Neural progenitor cell (in vitro differentiated cells): ENCODE measurements at regions not wholly inside any gene's neighbourhood (a gene's known extent, or its start where the extent isn't known, plus 50 kb on each side); places are given as distances from the start of the nearest gene placed in this dataset.

Source experiments
- DNase-seq: peaks from one replicate; pipeline ENCODE4 v3.0.0-alpha.2; 2016; ENCODE audit warnings: low spot score
- H2AFZ ChIP-seq: fragments of 200-600 bp; sonication (generic); replicated peaks from 2 replicates; pipeline ENCODE4 v1.6.1; 2016; ENCODE audit warnings: antibody characterized with exemption
- H3F3A ChIP-seq: fragments of 200-600 bp; sonication (generic); 2 replicates; pipeline ENCODE4 v1.6.1; 2016; ENCODE audit warnings: antibody characterized with exemption, low read depth
- H3K27ac ChIP-seq: fragments of 200-600 bp; sonication (generic); 2 replicates; pipeline ENCODE4 v1.5.1; 2016; ENCODE audit warnings: mild to moderate bottlenecking
- H3K27me3 ChIP-seq: fragments of 200-600 bp; sonication (generic); 2 replicates; pipeline ENCODE4 v1.6.1; 2016; ENCODE audit warnings: mild to moderate bottlenecking, moderate library complexity
- H3K36me3 ChIP-seq: fragments of 200-600 bp; sonication (generic); 2 replicates; pipeline ENCODE4 v1.5.1; 2016
- H3K4me1 ChIP-seq: fragments of 200-600 bp; sonication (generic); 2 replicates; pipeline ENCODE4 v1.6.1; 2016; ENCODE audit warnings: mixed run types
- H3K4me2 ChIP-seq: fragments of 200-600 bp; sonication (generic); 2 replicates; pipeline ENCODE4 v1.6.1; 2016
- H3K4me3 ChIP-seq: fragments of 200-600 bp; sonication (generic); 2 replicates; pipeline ENCODE4 v1.5.1; 2016
- H3K79me2 ChIP-seq: fragments of 200-600 bp; sonication (generic); 2 replicates; pipeline ENCODE4 v1.6.1; 2016; ENCODE audit warnings: low read depth
- H3K9ac ChIP-seq: fragments of 200-600 bp; sonication (generic); 2 replicates; pipeline ENCODE4 v1.6.1; 2016
- H3K9me3 ChIP-seq: fragments of 200-600 bp; sonication (generic); 2 replicates; pipeline ENCODE4 v1.5.1; 2016; ENCODE audit warnings: low read depth
- H4K20me1 ChIP-seq: fragments of 200-600 bp; sonication (generic); 2 replicates; pipeline ENCODE4 v1.6.1; 2016; ENCODE audit warnings: low read depth
- H3K27ac Mint-ChIP-seq: 3 replicates; pipeline ENCODE4 v1.8.0; 2021; ENCODE audit warnings: mixed read lengths
- H3K27me3 Mint-ChIP-seq: 2 replicates; pipeline ENCODE4 v1.8.0; 2022; ENCODE audit warnings: low read depth, mild to moderate bottlenecking, inconsistent platforms, moderate library complexity, mixed read lengths; ENCODE audit not compliant: insufficient read depth
- H3K36me3 Mint-ChIP-seq: 3 replicates; pipeline ENCODE4 v1.8.0; 2021; ENCODE audit warnings: mixed read lengths
- H3K4me1 Mint-ChIP-seq: 3 replicates; pipeline ENCODE4 v1.8.0; 2021; ENCODE audit warnings: mixed read lengths
- H3K4me3 Mint-ChIP-seq: 3 replicates; pipeline ENCODE4 v1.8.0; 2021; ENCODE audit warnings: mild to moderate bottlenecking, moderate library complexity, mixed read lengths
- H3K9me3 Mint-ChIP-seq: 3 replicates; pipeline ENCODE4 v1.8.0; 2020; ENCODE audit warnings: mixed read lengths
- EZH2 ChIP-seq: fragments of 200-600 bp; sonication (generic); IDR thresholded peaks from 2 replicates; pipeline ENCODE4 v1.6.1; 2017; ENCODE audit warnings: antibody characterized with exemption, mild to moderate bottlenecking, moderate library complexity
- EZH2phosphoT487 ChIP-seq: fragments of 200-600 bp; sonication (generic); IDR thresholded peaks from 2 replicates; pipeline ENCODE4 v1.6.1; 2017; ENCODE audit warnings: antibody characterized with exemption
- TF ChIP-seq, protein P1 (sequence below): fragments of 200-600 bp; sonication (generic); IDR thresholded peaks from 2 replicates; pipeline ENCODE4 v1.5.1; 2017; ENCODE audit warnings: antibody characterized with exemption, mild to moderate bottlenecking

DNA sequence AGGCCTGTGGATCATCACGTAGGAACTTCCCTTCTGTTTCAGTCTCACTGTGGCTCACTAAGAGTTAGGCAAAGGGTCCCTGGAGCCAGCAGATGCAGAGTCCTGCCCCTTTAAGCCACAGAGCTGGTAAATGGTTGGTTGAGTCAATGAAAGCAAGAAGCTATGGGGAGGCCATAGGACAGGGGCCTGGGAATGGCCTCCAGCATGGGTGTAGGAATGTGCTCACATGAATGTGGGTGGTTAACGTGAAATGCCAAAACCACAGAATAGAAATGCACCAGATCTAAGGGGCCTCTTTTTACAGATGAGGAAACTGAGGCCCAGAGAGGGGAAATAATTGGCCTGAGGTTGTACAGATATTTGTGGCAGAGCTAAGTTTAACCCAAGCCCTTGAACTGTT is 150.3 kb downstream of the TLE3 start:
- no peak overlapping the region for H3K4me3 Mint-ChIP-seq

DNA sequence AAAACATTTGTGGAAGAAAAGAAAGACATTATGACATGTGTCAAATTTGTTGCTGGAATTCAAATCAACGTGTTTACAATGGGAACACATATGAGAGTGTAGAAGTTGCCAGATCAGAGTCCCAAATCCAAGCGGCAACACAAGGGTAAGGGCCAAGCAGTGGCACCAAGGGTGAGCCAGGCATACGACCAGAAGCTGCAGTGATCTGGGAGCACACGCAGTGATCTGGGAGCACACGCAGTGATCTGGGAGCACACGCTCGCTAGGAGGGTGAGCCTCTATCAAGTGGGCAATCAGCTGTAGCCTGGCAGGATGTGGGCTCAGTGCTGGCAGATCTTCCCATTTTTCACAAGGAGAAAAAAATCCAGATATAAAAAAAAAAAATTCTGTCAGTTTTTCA is 148.2 kb downstream of the TLE3 start:
- Histone ChIP-seq H3K36me3 (no peaks in the 10 kb centered on the region), H3K27me3 (no peaks in the 10 kb centered on the region), H3K4me2 (no peak overlapping the region), H3K27ac (no peak overlapping the region), H3K4me3 (no peak overlapping the region), H3K79me2 (no peaks in the 10 kb centered on the region), H3F3A (peaks cover 3% of the 10 kb centered on the region), H2AFZ (no peak overlapping the region), H3K4me1 (peaks cover 8% of the 10 kb centered on the region), H3K9me3 (no peaks in the 10 kb centered on the region), H4K20me1 (no peaks in the 10 kb centered on the region), H3K9ac (no peak overlapping the region)
- H3K4me3 Mint-ChIP-seq, result no peak overlapping the region
- no peak overlapping the region for H3K27ac Mint-ChIP-seq
- H3K9me3 Mint-ChIP-seq, result no peaks in the 10 kb centered on the region
- H3K27me3 Mint-ChIP-seq, result no peaks in the 10 kb centered on the region
- H3K36me3 Mint-ChIP-seq, result peaks cover 1% of the 10 kb centered on the region
- H3K4me1 Mint-ChIP-seq, result peaks cover 7% of the 10 kb centered on the region
- no peak for TF ChIP-seq EZH2
- TF ChIP-seq EZH2phosphoT487, result no peak
- TF ChIP-seq, protein P1, sequence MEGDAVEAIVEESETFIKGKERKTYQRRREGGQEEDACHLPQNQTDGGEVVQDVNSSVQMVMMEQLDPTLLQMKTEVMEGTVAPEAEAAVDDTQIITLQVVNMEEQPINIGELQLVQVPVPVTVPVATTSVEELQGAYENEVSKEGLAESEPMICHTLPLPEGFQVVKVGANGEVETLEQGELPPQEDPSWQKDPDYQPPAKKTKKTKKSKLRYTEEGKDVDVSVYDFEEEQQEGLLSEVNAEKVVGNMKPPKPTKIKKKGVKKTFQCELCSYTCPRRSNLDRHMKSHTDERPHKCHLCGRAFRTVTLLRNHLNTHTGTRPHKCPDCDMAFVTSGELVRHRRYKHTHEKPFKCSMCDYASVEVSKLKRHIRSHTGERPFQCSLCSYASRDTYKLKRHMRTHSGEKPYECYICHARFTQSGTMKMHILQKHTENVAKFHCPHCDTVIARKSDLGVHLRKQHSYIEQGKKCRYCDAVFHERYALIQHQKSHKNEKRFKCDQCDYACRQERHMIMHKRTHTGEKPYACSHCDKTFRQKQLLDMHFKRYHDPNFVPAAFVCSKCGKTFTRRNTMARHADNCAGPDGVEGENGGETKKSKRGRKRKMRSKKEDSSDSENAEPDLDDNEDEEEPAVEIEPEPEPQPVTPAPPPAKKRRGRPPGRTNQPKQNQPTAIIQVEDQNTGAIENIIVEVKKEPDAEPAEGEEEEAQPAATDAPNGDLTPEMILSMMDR, result no peak
- DNase-seq, result no peak

More for the DNA sequence above, 150.3 kb downstream of the TLE3 start:
- Mint-ChIP-seq H3K27ac (no peak overlapping the region), H3K27me3 (peaks cover 3% of the 10 kb centered on the region), H3K4me1 (peaks cover 3% of the 10 kb centered on the region), H3K36me3 (peaks cover 1% of the 10 kb centered on the region), H3K9me3 (no peaks in the 10 kb centered on the region)
- Histone ChIP-seq H3K9ac (no peak overlapping the region), H3K79me2 (no peaks in the 10 kb centered on the region), H2AFZ (no peak overlapping the region), H3K4me3 (no peak overlapping the region), H3K27ac (no peak overlapping the region), H3F3A (no peaks in the 10 kb centered on the region), H3K27me3 (no peaks in the 10 kb centered on the region), H4K20me1 (no peaks in the 10 kb centered on the region), H3K9me3 (no peaks in the 10 kb centered on the region), H3K36me3 (no peaks in the 10 kb centered on the region), H3K4me1 (no peaks in the 10 kb centered on the region), H3K4me2 (no peak overlapping the region)
- TF ChIP-seq, protein P1, result no peak
- TF ChIP-seq EZH2 (no peak), EZH2phosphoT487 (no peak)
- no peak for DNase-seq

DNA sequence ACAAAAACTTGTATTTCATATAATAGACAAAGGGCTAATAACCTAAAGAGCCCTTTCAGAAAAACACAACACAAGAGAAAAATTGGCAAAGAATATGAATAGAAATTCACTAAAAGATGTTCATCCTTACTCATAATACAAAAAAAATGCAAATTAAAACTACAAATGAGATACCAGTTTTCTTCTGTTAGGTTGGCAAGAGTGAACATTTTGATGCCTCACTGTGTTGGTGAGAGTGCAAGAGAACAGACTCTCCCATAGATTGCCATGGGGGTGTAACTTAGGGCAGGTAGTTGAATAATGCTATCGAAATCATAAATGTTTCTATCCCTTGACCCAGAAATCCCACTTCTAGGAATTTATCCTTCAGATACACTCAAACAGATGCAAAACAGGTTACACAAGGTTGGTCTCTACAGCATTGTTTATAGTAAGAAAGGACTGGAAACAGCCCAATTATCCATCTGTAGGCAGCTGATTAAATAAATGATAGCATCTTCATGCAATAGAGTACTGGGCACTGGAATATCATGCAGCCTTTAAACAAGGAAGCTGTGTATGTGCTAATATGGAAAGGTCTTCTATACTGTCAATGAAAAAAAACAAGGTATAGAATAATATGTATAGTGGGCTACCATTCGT is 146.3 kb downstream of the TLE3 start:
- H3K4me3 Mint-ChIP-seq, result no peak overlapping the region
- H3F3A ChIP-seq, result peaks cover 6% of the 10 kb centered on the region

More for the DNA sequence above, 146.3 kb downstream of the TLE3 start:
- H3K4me1 ChIP-seq, result peaks cover 15% of the 10 kb centered on the region
- no peak overlapping the region for H3K9ac ChIP-seq
- H3K27me3 ChIP-seq, result no peaks in the 10 kb centered on the region
- H3K36me3 ChIP-seq, result no peaks in the 10 kb centered on the region
- TF ChIP-seq EZH2 (no peak), EZH2phosphoT487 (no peak)
- TF ChIP-seq, protein P1, result no peak
- H4K20me1 ChIP-seq, result no peaks in the 10 kb centered on the region
- no peak for DNase-seq
- no peak overlapping the region for H3K4me3 ChIP-seq
- Mint-ChIP-seq H3K27me3 (no peaks in the 10 kb centered on the region), H3K9me3 (no peaks in the 10 kb centered on the region), H3K36me3 (peaks cover 1% of the 10 kb centered on the region), H3K4me1 (peaks cover 16% of the 10 kb centered on the region), H3K27ac (no peak overlapping the region)
- H3K79me2 ChIP-seq, result no peaks in the 10 kb centered on the region
- H2AFZ ChIP-seq, result no peak overlapping the region
- H3K27ac ChIP-seq, result no peak overlapping the region
- no peaks in the 10 kb centered on the region for H3K9me3 ChIP-seq
- H3K4me2 ChIP-seq, result no peak overlapping the region
